OCI-LY7 (cell line): ENCODE measurements at regions not wholly inside any gene's neighbourhood (a gene's known extent, or its start where the extent isn't known, plus 50 kb on each side); places are given as distances from the start of the nearest gene placed in this dataset.

ENCODE experiments used
- CTCF ChIP-seq: fragments of 200-600 bp; sonication (generic); conservative IDR thresholded peaks from 2 replicates; pipeline ENCODE4 v1.5.1; 2014; ENCODE audit warnings: mild to moderate bottlenecking, antibody characterized with exemption, low read length, moderate library complexity, mixed read lengths
- EZH2phosphoT487 ChIP-seq: fragments of 200-600 bp; sonication (generic); IDR thresholded peaks from 2 replicates; pipeline ENCODE4 v1.6.1; 2018; ENCODE audit warnings: low read depth, borderline replicate concordance, mild to moderate bottlenecking, mixed run types, antibody characterized with exemption, low read length, moderate library complexity, mixed read lengths

GRCh38 chr5:58048185-58048925 lies 411.5 kb downstream of the PLK2 start:
- TF ChIP-seq CTCF, result no peak
- no peak for TF ChIP-seq EZH2phosphoT487
